ES-I3 (cell line): ENCODE measurements at regions not wholly inside any gene's neighbourhood (a gene's known extent, or its start where the extent isn't known, plus 50 kb on each side); places are given as distances from the start of the nearest gene placed in this dataset.
"Not testable (repeated sequence)": the region's sequence is repeated elsewhere in the genome, so short reads cannot be mapped to it uniquely, and the experiment has no call there.

Experiments used
- H3K36me3 ChIP-seq: 2 replicates; pipeline ENCODE4 v1.6.1; 2013; ENCODE audit warnings: mild to moderate bottlenecking, low read length, control low read depth, moderate library complexity; ENCODE audit not compliant: insufficient read depth
- H3K4me1 ChIP-seq: 2 replicates; pipeline ENCODE4 v1.6.1; 2013; ENCODE audit warnings: mild to moderate bottlenecking, control low read depth, low read length; ENCODE audit not compliant: insufficient read depth
- H3K9ac ChIP-seq: 2 replicates; pipeline ENCODE4 v1.6.1; 2013; ENCODE audit warnings: low read depth, mild to moderate bottlenecking, low read length, moderate library complexity
- H3K9me3 ChIP-seq: 2 replicates; pipeline ENCODE4 v1.6.1; 2013; ENCODE audit warnings: mild to moderate bottlenecking, low read length, moderate library complexity; ENCODE audit not compliant: control insufficient read depth, insufficient read depth

GRCh38 chr21:25531538-25532250 lies 75.6 kb downstream of the MRPL39 start:
- not testable (repeated sequence) for H3K36me3 ChIP-seq

GRCh38 chr21:25528515-25528914 lies 78.8 kb downstream of the MRPL39 start:
- no peaks in the 10 kb centered on the region for H3K4me1 ChIP-seq
- H3K36me3 ChIP-seq: 0 out of 2 replicates have a peak, but pooled peaks cover 2% of the 10 kb centered on the region
- H3K9me3 ChIP-seq: no peaks in the 10 kb centered on the region
- no peak overlapping the region for H3K9ac ChIP-seq

More at GRCh38 chr21:25531538-25532250, 75.6 kb downstream of the MRPL39 start:
- H3K9ac ChIP-seq, H3K9me3 ChIP-seq, H3K4me1 ChIP-seq: not testable (repeated sequence)

- peaks cover 4% of the 10 kb centered on the region for H3K4me1 ChIP-seq
- H3K9me3 ChIP-seq: no peaks in the 10 kb centered on the region
- H3K9ac ChIP-seq: no peak overlapping the region
- H3K36me3 ChIP-seq: no peaks in the 10 kb centered on the region
Measured at GRCh38 chr21:25518491-25518911, 88.8 kb downstream of the MRPL39 start.

GRCh38 chr21:25515484-25516405 lies 91.5 kb downstream of the MRPL39 start:
- H3K9me3 ChIP-seq: no peaks in the 10 kb centered on the region
- H3K36me3 ChIP-seq: no peaks in the 10 kb centered on the region
- H3K4me1 ChIP-seq: peaks cover 4% of the 10 kb centered on the region
- H3K9ac ChIP-seq: no peak overlapping the region

GRCh38 chr21:25513810-25514209 lies 93.5 kb downstream of the MRPL39 start:
- H3K4me1 ChIP-seq: peaks cover 4% of the 10 kb centered on the region
- no peak overlapping the region for H3K9ac ChIP-seq
- no peaks in the 10 kb centered on the region for H3K9me3 ChIP-seq
- H3K36me3 ChIP-seq: no peaks in the 10 kb centered on the region

- Histone ChIP-seq H3K36me3 (no peaks in the 10 kb centered on the region), H3K4me1 (no peaks in the 10 kb centered on the region), H3K9me3 (no peaks in the 10 kb centered on the region), H3K9ac (no peak overlapping the region)
Measured at GRCh38 chr21:25512095-25513081, 94.9 kb downstream of the MRPL39 start.

GRCh38 chr21:25509862-25510261 lies 97.4 kb downstream of the MRPL39 start:
- no peaks in the 10 kb centered on the region for H3K36me3 ChIP-seq
- H3K4me1 ChIP-seq: no peaks in the 10 kb centered on the region
- no peaks in the 10 kb centered on the region for H3K9me3 ChIP-seq
- no peak overlapping the region for H3K9ac ChIP-seq

GRCh38 chr21:25508364-25508763 lies 98.9 kb downstream of the MRPL39 start:
- Histone ChIP-seq H3K4me1 (no peaks in the 10 kb centered on the region), H3K9me3 (no peaks in the 10 kb centered on the region), H3K36me3 (no peaks in the 10 kb centered on the region), H3K9ac (no peak overlapping the region)

GRCh38 chr21:25507522-25507921 lies 99.8 kb downstream of the MRPL39 start:
- H3K9ac ChIP-seq: no peak overlapping the region
- no peaks in the 10 kb centered on the region for H3K36me3 ChIP-seq
- H3K9me3 ChIP-seq: no peaks in the 10 kb centered on the region
- no peaks in the 10 kb centered on the region for H3K4me1 ChIP-seq

- H3K36me3 ChIP-seq: no peaks in the 10 kb centered on the region
- no peaks in the 10 kb centered on the region for H3K4me1 ChIP-seq
- no peaks in the 10 kb centered on the region for H3K9me3 ChIP-seq
- H3K9ac ChIP-seq: no peak overlapping the region
Measured at GRCh38 chr21:25506887-25507286, 100.4 kb downstream of the MRPL39 start.

GRCh38 chr21:25506261-25506660 lies 101.0 kb downstream of the MRPL39 start:
- no peaks in the 10 kb centered on the region for H3K4me1 ChIP-seq
- H3K9ac ChIP-seq: no peak overlapping the region
- H3K9me3 ChIP-seq: no peaks in the 10 kb centered on the region
- H3K36me3 ChIP-seq: no peaks in the 10 kb centered on the region

GRCh38 chr21:25503981-25504380 lies 103.3 kb downstream of the MRPL39 start:
- H3K9ac ChIP-seq: no peak overlapping the region
- no peaks in the 10 kb centered on the region for H3K4me1 ChIP-seq
- H3K36me3 ChIP-seq: no peaks in the 10 kb centered on the region
- H3K9me3 ChIP-seq: no peaks in the 10 kb centered on the region

GRCh38 chr21:25501996-25502665 lies 105.2 kb downstream of the MRPL39 start:
- Histone ChIP-seq H3K4me1 (no peaks in the 10 kb centered on the region), H3K36me3 (no peaks in the 10 kb centered on the region), H3K9me3 (no peaks in the 10 kb centered on the region), H3K9ac (no peak overlapping the region)
